ENCODE measurements at regions not wholly inside any gene's neighbourhood (a gene's known extent, or its start where the extent isn't known, plus 50 kb on each side); places are given as distances from the start of the nearest gene placed in this dataset.

DNA sequence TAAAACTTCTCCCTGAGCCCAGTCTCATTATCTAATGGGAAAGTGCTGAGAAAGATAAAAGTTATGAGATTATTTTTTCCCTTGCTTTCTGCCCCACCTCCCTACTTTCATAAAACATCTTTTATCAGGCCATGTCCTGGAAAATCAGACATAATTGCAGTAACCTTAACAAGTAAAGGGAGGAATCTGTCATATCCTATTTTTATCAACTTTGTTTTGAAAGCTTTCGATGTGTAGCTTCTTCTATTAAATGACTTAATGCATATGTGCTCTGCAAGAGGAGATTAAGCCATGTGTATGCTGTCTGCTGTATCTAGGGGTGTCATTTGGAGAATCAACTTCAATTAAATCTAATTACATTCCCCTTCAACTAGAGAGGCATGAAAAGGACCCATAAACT is 408.9 kb downstream of the CBLN4 start:
- H3K27ac ChIP-seq = no peak overlapping the region
- TF ChIP-seq CTCF (IDR thresholded peaks at IDR 0.05) (no peak), ZFX (IDR thresholded peaks at IDR 0.05; ENCODE audit: borderline replicate concordance) (no peak)

GRCh38 chr20:55592866-55593265 is 412.5 kb downstream of the CBLN4 start:
- no peak for TF ChIP-seq ZFX (IDR thresholded peaks at IDR 0.05; ENCODE audit: borderline replicate concordance)
- no peak for TF ChIP-seq CTCF (IDR thresholded peaks at IDR 0.05)
- H3K27ac ChIP-seq = no peak overlapping the region

DNA sequence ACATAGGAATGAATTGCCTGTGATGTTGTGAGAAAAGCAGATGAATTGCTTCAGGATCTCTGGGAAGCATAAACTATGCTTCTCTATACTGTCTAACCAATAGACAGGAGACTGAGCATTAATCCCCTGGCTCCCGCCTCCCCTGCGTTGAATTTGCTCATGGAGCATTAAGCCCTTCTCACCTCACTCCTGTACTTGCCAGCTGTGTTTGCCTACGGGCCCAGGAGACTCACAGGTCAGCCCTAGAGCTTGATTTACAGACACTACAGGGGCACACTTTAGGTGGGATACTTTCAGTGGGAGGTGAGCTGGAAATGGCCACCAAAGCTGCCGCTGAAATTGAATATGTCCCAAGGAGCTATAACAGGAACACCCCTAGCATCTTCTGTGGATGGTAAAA is 418.7 kb downstream of the CBLN4 start:
- no peak for TF ChIP-seq CTCF (IDR thresholded peaks at IDR 0.05)
- TF ChIP-seq ZFX (IDR thresholded peaks at IDR 0.05; ENCODE audit: borderline replicate concordance) = no peak
- H3K27ac ChIP-seq = no peak overlapping the region

DNA sequence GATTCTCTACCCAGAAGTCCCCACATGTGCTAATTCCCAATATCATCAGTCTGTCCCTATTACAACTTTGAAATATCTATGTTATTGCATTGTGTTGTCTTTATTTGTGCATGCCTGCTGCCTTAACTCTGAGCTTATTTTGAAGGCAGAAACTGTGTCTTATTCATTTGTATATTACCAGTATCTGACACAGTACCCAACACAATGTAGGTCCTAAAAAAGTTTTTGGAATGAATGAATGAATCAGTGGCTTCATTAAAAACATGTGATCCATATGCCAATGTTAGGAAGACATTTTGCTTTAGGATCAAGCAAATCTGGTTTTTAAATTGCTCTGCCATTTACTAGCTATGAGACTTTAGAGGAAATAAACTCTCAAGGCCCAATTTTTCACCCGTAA is 420.4 kb downstream of the CBLN4 start:
- no peak overlapping the region for H3K27ac ChIP-seq
- TF ChIP-seq ZFX (IDR thresholded peaks at IDR 0.05; ENCODE audit: borderline replicate concordance) (no peak), CTCF (IDR thresholded peaks at IDR 0.05) (no peak)

DNA sequence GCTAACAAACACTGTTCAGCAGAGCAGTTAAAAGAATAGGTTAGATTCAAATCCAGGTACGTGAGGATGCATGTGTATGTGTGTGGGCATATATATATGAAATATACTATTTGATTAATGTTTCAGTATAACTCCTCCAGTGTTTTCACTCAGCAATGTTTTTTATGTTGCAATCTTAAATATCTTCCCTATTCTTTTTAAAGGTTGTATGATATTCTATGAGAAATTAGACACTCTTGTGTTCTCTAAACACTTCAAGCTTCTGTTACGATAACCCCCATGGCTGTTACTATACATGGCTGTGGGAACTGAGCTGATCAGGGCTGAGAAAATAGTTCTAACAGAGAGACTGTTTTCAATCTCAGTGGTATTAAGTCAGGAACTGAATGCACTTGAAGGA is 421.0 kb downstream of the CBLN4 start:
- no peak for TF ChIP-seq CTCF (IDR thresholded peaks at IDR 0.05)
- no peak for TF ChIP-seq ZFX (IDR thresholded peaks at IDR 0.05; ENCODE audit: borderline replicate concordance)
- no peak overlapping the region for H3K27ac ChIP-seq

GRCh38 chr20:55583036-55583435 is 422.3 kb downstream of the CBLN4 start:
- no peak overlapping the region for H3K27ac ChIP-seq
- TF ChIP-seq CTCF (IDR thresholded peaks at IDR 0.05) (no peak), ZFX (IDR thresholded peaks at IDR 0.05; ENCODE audit: borderline replicate concordance) (no peak)

DNA sequence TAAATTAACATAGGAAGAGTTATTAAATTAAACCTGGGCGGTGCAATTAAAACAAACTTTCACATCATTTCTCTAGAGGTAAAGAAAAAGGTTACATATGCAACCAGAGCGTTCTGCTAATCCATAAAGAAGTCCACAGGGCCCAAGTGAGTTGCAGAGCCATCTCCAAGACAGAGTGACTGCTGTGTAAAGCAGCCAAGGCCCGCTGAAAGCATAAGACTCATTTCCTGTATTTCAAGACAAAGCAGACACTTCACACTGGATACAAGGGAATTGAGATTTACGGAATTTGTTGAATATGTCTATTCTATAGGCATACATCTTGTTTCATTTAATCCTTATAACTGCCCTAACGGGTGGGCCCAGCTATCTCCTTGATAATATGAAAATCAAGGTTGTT is 422.8 kb downstream of the CBLN4 start:
- H3K27ac ChIP-seq = no peak overlapping the region
- TF ChIP-seq ZFX (IDR thresholded peaks at IDR 0.05; ENCODE audit: borderline replicate concordance) (no peak), CTCF (IDR thresholded peaks at IDR 0.05) (no peak)
